Transverse colon (tissue), 4 donors: ENCODE measurements at regions not wholly inside any gene's neighbourhood (a gene's known extent, or its start where the extent isn't known, plus 50 kb on each side); places are given as distances from the start of the nearest gene placed in this dataset.

Experiments used
- EP300 ChIP-seq: sonication (generic); formaldehyde crosslinking; IDR thresholded peaks from one replicate; pipeline ENCODE4 v1.6.1; 2017; ENCODE audit warnings: antibody characterized with exemption, low read depth
- POLR2AphosphoS5 ChIP-seq, 3 donors: sonication (generic); formaldehyde crosslinking; IDR thresholded peaks; one replicate each; pipeline ENCODE4 v1.6.1; 2016; ENCODE audit warnings: antibody characterized with exemption in 3 of 3
- TF ChIP-seq, protein P1 (sequence below), 5 experiments: fragments of 200-600 bp in 3 of 5; fragments of 450-650 bp in 2 of 5; sonication (generic) in 3 of 5; IDR thresholded peaks; 1 replicate in 2 of 5; 2 replicates in 3 of 5; pipeline ENCODE4 v1.5.1; 2016 to 2017; ENCODE audit warnings: antibody characterized with exemption in 5 of 5, inconsistent platforms in 3 of 5, mild to moderate bottlenecking in 2 of 5, moderate library complexity in 1 of 5

GRCh38 chr3:177608443-177608842 lies 411.2 kb upstream of the TBL1XR1 start:
- TF ChIP-seq, protein P1, sequence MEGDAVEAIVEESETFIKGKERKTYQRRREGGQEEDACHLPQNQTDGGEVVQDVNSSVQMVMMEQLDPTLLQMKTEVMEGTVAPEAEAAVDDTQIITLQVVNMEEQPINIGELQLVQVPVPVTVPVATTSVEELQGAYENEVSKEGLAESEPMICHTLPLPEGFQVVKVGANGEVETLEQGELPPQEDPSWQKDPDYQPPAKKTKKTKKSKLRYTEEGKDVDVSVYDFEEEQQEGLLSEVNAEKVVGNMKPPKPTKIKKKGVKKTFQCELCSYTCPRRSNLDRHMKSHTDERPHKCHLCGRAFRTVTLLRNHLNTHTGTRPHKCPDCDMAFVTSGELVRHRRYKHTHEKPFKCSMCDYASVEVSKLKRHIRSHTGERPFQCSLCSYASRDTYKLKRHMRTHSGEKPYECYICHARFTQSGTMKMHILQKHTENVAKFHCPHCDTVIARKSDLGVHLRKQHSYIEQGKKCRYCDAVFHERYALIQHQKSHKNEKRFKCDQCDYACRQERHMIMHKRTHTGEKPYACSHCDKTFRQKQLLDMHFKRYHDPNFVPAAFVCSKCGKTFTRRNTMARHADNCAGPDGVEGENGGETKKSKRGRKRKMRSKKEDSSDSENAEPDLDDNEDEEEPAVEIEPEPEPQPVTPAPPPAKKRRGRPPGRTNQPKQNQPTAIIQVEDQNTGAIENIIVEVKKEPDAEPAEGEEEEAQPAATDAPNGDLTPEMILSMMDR (IDR thresholded peaks at IDR 0.05): no peak
- TF ChIP-seq EP300 (no peak), POLR2AphosphoS5 (IDR thresholded peaks at IDR 0.05) (no peak)
